Stomach smooth muscle (tissue), 2 donors: ENCODE measurements at regions not wholly inside any gene's neighbourhood (a gene's known extent, or its start where the extent isn't known, plus 50 kb on each side); places are given as distances from the start of the nearest gene placed in this dataset.

Experiments
- H3K27ac ChIP-seq: one replicate; pipeline ENCODE4 v1.7.0; 2013; ENCODE audit warnings: mild to moderate bottlenecking, low read length, inconsistent platforms
- H3K27me3 ChIP-seq, 2 donors: one replicate each; pipeline ENCODE4 v1.7.0; 2013; ENCODE audit warnings: low read length in 2 of 2; ENCODE audit not compliant: insufficient read depth in 2 of 2, control insufficient read depth in 1 of 2
- H3K36me3 ChIP-seq, 2 donors: one replicate each; pipeline ENCODE4 v1.7.0; 2013; ENCODE audit warnings: low read length in 2 of 2; ENCODE audit not compliant: control insufficient read depth in 2 of 2, insufficient read depth in 2 of 2
- H3K4me1 ChIP-seq: one replicate; pipeline ENCODE4 v1.7.0; 2013; ENCODE audit warnings: low read length; ENCODE audit not compliant: control insufficient read depth, insufficient read depth
- H3K4me3 ChIP-seq, 2 donors: one replicate each; pipeline ENCODE4 v1.7.0; 2013; ENCODE audit warnings: low read length in 2 of 2
- H3K9ac ChIP-seq, 2 donors: one replicate each; pipeline ENCODE4 v1.7.0; 2013; ENCODE audit warnings: low read length in 2 of 2, mild to moderate bottlenecking in 1 of 2
- H3K9me3 ChIP-seq, 2 donors: one replicate each; pipeline ENCODE4 v1.7.0; 2013; ENCODE audit warnings: low read length in 2 of 2; ENCODE audit not compliant: control insufficient read depth in 2 of 2
- donor health status: healthy.
- donor health status: Pancreatic carcinoma.

- no peak overlapping the region for H3K4me3 ChIP-seq
- no peak overlapping the region for H3K9ac ChIP-seq
- no peak overlapping the region for H3K27ac ChIP-seq
- no peaks in the 10 kb centered on the region for H3K27me3 ChIP-seq
- no peaks in the 10 kb centered on the region for H3K36me3 ChIP-seq
- no peaks in the 10 kb centered on the region for H3K9me3 ChIP-seq
- H3K4me1 ChIP-seq: no peaks in the 10 kb centered on the region
Measured at GRCh38 chr13:67986234-67986633, 756.1 kb upstream of the PCDH9 start.

- Histone ChIP-seq H3K9ac (no peak overlapping the region), H3K4me1 (no peaks in the 10 kb centered on the region), H3K9me3 (no peaks in the 10 kb centered on the region), H3K4me3 (no peak overlapping the region), H3K27me3 (no peaks in the 10 kb centered on the region), H3K36me3 (no peaks in the 10 kb centered on the region), H3K27ac (no peak overlapping the region)
Measured at GRCh38 chr13:67977066-67977465, 746.9 kb upstream of the PCDH9 start.

GRCh38 chr13:67971291-67971690, 741.2 kb upstream of the PCDH9 start:
- H3K4me1 ChIP-seq: no peaks in the 10 kb centered on the region
- H3K4me3 ChIP-seq: no peak overlapping the region
- H3K9ac ChIP-seq: no peak overlapping the region
- H3K9me3 ChIP-seq: no peaks in the 10 kb centered on the region
- H3K36me3 ChIP-seq: no peaks in the 10 kb centered on the region
- H3K27me3 ChIP-seq: no peaks in the 10 kb centered on the region
- no peak overlapping the region for H3K27ac ChIP-seq

- Histone ChIP-seq H3K4me1 (no peaks in the 10 kb centered on the region), H3K27me3 (no peaks in the 10 kb centered on the region), H3K4me3 (no peak overlapping the region), H3K9ac (no peak overlapping the region), H3K36me3 (no peaks in the 10 kb centered on the region), H3K9me3 (no peaks in the 10 kb centered on the region), H3K27ac (no peak overlapping the region)
Measured at GRCh38 chr13:67967031-67967430, 736.9 kb upstream of the PCDH9 start.

- no peaks in the 10 kb centered on the region for H3K9me3 ChIP-seq
- H3K4me1 ChIP-seq: no peaks in the 10 kb centered on the region
- H3K27ac ChIP-seq: no peak overlapping the region
- no peaks in the 10 kb centered on the region for H3K36me3 ChIP-seq
- no peak overlapping the region for H3K9ac ChIP-seq
- no peaks in the 10 kb centered on the region for H3K27me3 ChIP-seq
- no peak overlapping the region for H3K4me3 ChIP-seq
Measured at GRCh38 chr13:67966065-67966464, 735.9 kb upstream of the PCDH9 start.

GRCh38 chr13:67964986-67965385, 734.9 kb upstream of the PCDH9 start:
- no peak overlapping the region for H3K4me3 ChIP-seq
- H3K4me1 ChIP-seq: no peaks in the 10 kb centered on the region

GRCh38 chr13:67964091-67964490, 734.0 kb upstream of the PCDH9 start:
- no peaks in the 10 kb centered on the region for H3K4me1 ChIP-seq
- no peak overlapping the region for H3K9ac ChIP-seq
- no peaks in the 10 kb centered on the region for H3K36me3 ChIP-seq
- no peaks in the 10 kb centered on the region for H3K9me3 ChIP-seq
- H3K27me3 ChIP-seq: no peaks in the 10 kb centered on the region
- H3K4me3 ChIP-seq: no peak overlapping the region
- no peak overlapping the region for H3K27ac ChIP-seq

More at GRCh38 chr13:67964986-67965385, 734.9 kb upstream of the PCDH9 start:
- H3K27me3 ChIP-seq: no peaks in the 10 kb centered on the region
- no peaks in the 10 kb centered on the region for H3K36me3 ChIP-seq
- H3K9me3 ChIP-seq: no peaks in the 10 kb centered on the region
- H3K9ac ChIP-seq: no peak overlapping the region
- H3K27ac ChIP-seq: no peak overlapping the region

GRCh38 chr13:67961331-67961730, 731.2 kb upstream of the PCDH9 start:
- H3K36me3 ChIP-seq: no peaks in the 10 kb centered on the region
- H3K4me3 ChIP-seq: no peak overlapping the region

GRCh38 chr13:67951431-67951830, 721.3 kb upstream of the PCDH9 start:
- H3K27me3 ChIP-seq: no peaks in the 10 kb centered on the region
- H3K9me3 ChIP-seq: no peaks in the 10 kb centered on the region
- no peak overlapping the region for H3K27ac ChIP-seq
- H3K4me1 ChIP-seq: no peaks in the 10 kb centered on the region
- H3K9ac ChIP-seq: no peak overlapping the region
- H3K4me3 ChIP-seq: no peak overlapping the region
- H3K36me3 ChIP-seq: no peaks in the 10 kb centered on the region

More at GRCh38 chr13:67961331-67961730, 731.2 kb upstream of the PCDH9 start:
- no peak overlapping the region for H3K27ac ChIP-seq
- H3K27me3 ChIP-seq: no peaks in the 10 kb centered on the region
- H3K9me3 ChIP-seq: no peaks in the 10 kb centered on the region
- H3K4me1 ChIP-seq: no peaks in the 10 kb centered on the region
- no peak overlapping the region for H3K9ac ChIP-seq

GRCh38 chr13:67950603-67951002, 720.5 kb upstream of the PCDH9 start:
- H3K9me3 ChIP-seq: no peaks in the 10 kb centered on the region
- no peaks in the 10 kb centered on the region for H3K27me3 ChIP-seq
- no peak overlapping the region for H3K27ac ChIP-seq
- no peak overlapping the region for H3K9ac ChIP-seq
- H3K36me3 ChIP-seq: no peaks in the 10 kb centered on the region
- H3K4me1 ChIP-seq: no peaks in the 10 kb centered on the region
- H3K4me3 ChIP-seq: no peak overlapping the region

- no peaks in the 10 kb centered on the region for H3K36me3 ChIP-seq
- H3K9me3 ChIP-seq: no peaks in the 10 kb centered on the region
- no peaks in the 10 kb centered on the region for H3K27me3 ChIP-seq
- no peaks in the 10 kb centered on the region for H3K4me1 ChIP-seq
- H3K27ac ChIP-seq: no peak overlapping the region
- H3K4me3 ChIP-seq: no peak overlapping the region
- no peak overlapping the region for H3K9ac ChIP-seq
Measured at GRCh38 chr13:67946131-67946530, 716.0 kb upstream of the PCDH9 start.
